ENCODE measurements at regions not wholly inside any gene's neighbourhood (a gene's known extent, or its start where the extent isn't known, plus 50 kb on each side); places are given as distances from the start of the nearest gene placed in this dataset.

GRCh38 chrX:20513185-20513584 is 246.5 kb upstream of the RPS6KA3 start:
- POLR2A ChIA-PET, result no interaction called here
- Histone ChIP-seq H3K9ac (no peak overlapping the region), H2AFZ (ENCODE audit: low read depth) (no peak overlapping the region), H3F3A (replicated peaks; ENCODE audit: insufficient read depth) (peaks cover 21% of the 10 kb centered on the region), H3K4me2 (no peak overlapping the region), H3K9me3 (no peaks in the 10 kb centered on the region), H3K4me3 (ENCODE audit: low read depth in 2 of 2, low read length in 1 of 2) (no peak overlapping the region), H3K36me3 (replicated peaks in 1 of 2; ENCODE audit: control insufficient read depth in 1 of 2, insufficient read depth in 2 of 2, low read length in 1 of 2) (no peaks in the 10 kb centered on the region), H3K27me3 (ENCODE audit: insufficient read depth) (no peaks in the 10 kb centered on the region), H3K9me2 (no peaks in the 10 kb centered on the region), H3K27ac (ENCODE audit: low read depth in 2 of 2, low read length in 1 of 2) (peak overlapping the region in 1 of 2 experiments; percentile 74; a peak in 1 of 4 replicates), H3K4me1 (ENCODE audit: control insufficient read depth in 1 of 2, insufficient read depth in 2 of 2, low read depth in 1 of 2, low read length in 1 of 2) (peaks cover 0 to 27% of the 10 kb centered on the region in 2 experiments; a peak in 3 of 4 replicates), H3K79me2 (ENCODE audit: insufficient read depth) (no peaks in the 10 kb centered on the region), H4K20me1 (ENCODE audit: insufficient read depth) (no peaks in the 10 kb centered on the region)
- 0 out of 2 replicates have a peak, but pooled peaks have one; percentile 19 for TF ChIP-seq PBX3 (IDR thresholded peaks at IDR 0.05)
- TF ChIP-seq GATA2 (CRISPR knock-in tag; IDR thresholded peaks at IDR 0.05), result no peak
- CTCF ChIA-PET, result interaction anchor here (0.9 to 1.2 kb wide), 2 partner anchors 15 to 17 kb away, joined by 3 to 4 read pairs; no protein-coding TSS in a partner anchor
- WGBS (ENCODE audit: low lambda C conversion rate), result 46% methylated on average over 3 of the region's 3 CpGs
- no peak for DNase-seq

- H3K4me3 ChIP-seq (ENCODE audit: low read depth in 2 of 2, low read length in 1 of 2), result no peak overlapping the region
- POLR2A ChIA-PET, result no interaction called here
- no peak overlapping the region for H2AFZ ChIP-seq (ENCODE audit: low read depth)
- H4K20me1 ChIP-seq (ENCODE audit: insufficient read depth), result no peaks in the 10 kb centered on the region
- TF ChIP-seq MAX (IDR thresholded peaks at IDR 0.05; ENCODE audit: low read depth), result no peak
- TF ChIP-seq YY1 (IDR thresholded peaks at IDR 0.05; ENCODE audit: low read depth), result no peak
- TF ChIP-seq TAF1 (IDR thresholded peaks at IDR 0.05; ENCODE audit: borderline replicate concordance, low read depth, low read length), result no peak
- TF ChIP-seq NFIC (IDR thresholded peaks at IDR 0.05; ENCODE audit: borderline replicate concordance), result no peak
- TF ChIP-seq MEF2A (IDR thresholded peaks at IDR 0.05; ENCODE audit: borderline replicate concordance, low read depth), result no peak
- peaks cover 21% of the 10 kb centered on the region for H3F3A ChIP-seq (replicated peaks; ENCODE audit: insufficient read depth)
- H3K27ac ChIP-seq (ENCODE audit: low read depth in 2 of 2, low read length in 1 of 2), result no peak overlapping the region
- H3K9me3 ChIP-seq, result no peaks in the 10 kb centered on the region
- CTCF ChIA-PET, result interaction anchor here (1.2 kb wide), 1 partner anchor 16 kb away, joined by 3 read pairs; no protein-coding TSS in a partner anchor
- H3K9ac ChIP-seq, result no peak overlapping the region
- 59% methylated on average over 5 of the region's 5 CpGs for WGBS (ENCODE audit: low lambda C conversion rate)
- peaks cover 0 to 23% of the 10 kb centered on the region in 2 experiments; a peak in 2 of 4 replicates for H3K4me1 ChIP-seq (ENCODE audit: control insufficient read depth in 1 of 2, insufficient read depth in 2 of 2, low read depth in 1 of 2, low read length in 1 of 2)
- H3K27me3 ChIP-seq (ENCODE audit: insufficient read depth), result no peaks in the 10 kb centered on the region
- H3K9me2 ChIP-seq, result no peaks in the 10 kb centered on the region
- H3K4me2 ChIP-seq, result no peak overlapping the region
- H3K79me2 ChIP-seq (ENCODE audit: insufficient read depth), result no peaks in the 10 kb centered on the region
- DNase-seq, result no peak
- no peaks in the 10 kb centered on the region for H3K36me3 ChIP-seq (replicated peaks in 1 of 2; ENCODE audit: control insufficient read depth in 1 of 2, insufficient read depth in 2 of 2, low read length in 1 of 2)
Observed at GRCh38 chrX:20511792-20512191, 245.1 kb upstream of the RPS6KA3 start.

- H2AFZ ChIP-seq (ENCODE audit: low read depth), result no peak overlapping the region
- H3F3A ChIP-seq (replicated peaks; ENCODE audit: insufficient read depth), result peaks cover 3% of the 10 kb centered on the region
- H3K4me1 ChIP-seq (ENCODE audit: control insufficient read depth in 1 of 2, insufficient read depth in 2 of 2, low read depth in 1 of 2, low read length in 1 of 2), result peaks cover 0 to 8% of the 10 kb centered on the region in 2 experiments; a peak in 1 of 4 replicates
- no peak overlapping the region for H3K9ac ChIP-seq
- no peaks in the 10 kb centered on the region for H3K27me3 ChIP-seq (ENCODE audit: insufficient read depth)
- CTCF ChIA-PET, result interaction anchor here (2.4 kb wide), 1 partner anchor 19 kb away, joined by 7 read pairs; no protein-coding TSS in a partner anchor
- H3K9me2 ChIP-seq, result no peaks in the 10 kb centered on the region; the same call in 1 of the 2 replicates
- no peaks in the 10 kb centered on the region for H3K79me2 ChIP-seq (ENCODE audit: insufficient read depth)
- 38% methylated on average over 2 of the region's 2 CpGs for WGBS (ENCODE audit: low lambda C conversion rate)
- no peak overlapping the region for H3K4me3 ChIP-seq (ENCODE audit: low read depth in 2 of 2, low read length in 1 of 2)
- no peak overlapping the region for H3K4me2 ChIP-seq
- H4K20me1 ChIP-seq (ENCODE audit: insufficient read depth), result no peaks in the 10 kb centered on the region
- no peak for DNase-seq
- no peaks in the 10 kb centered on the region for H3K36me3 ChIP-seq (replicated peaks in 1 of 2; ENCODE audit: control insufficient read depth in 1 of 2, insufficient read depth in 2 of 2, low read length in 1 of 2)
- H3K9me3 ChIP-seq, result no peaks in the 10 kb centered on the region
- POLR2A ChIA-PET, result no interaction called here
- H3K27ac ChIP-seq (ENCODE audit: low read depth in 2 of 2, low read length in 1 of 2), result no peak overlapping the region
- TF ChIP-seq NFIC (IDR thresholded peaks at IDR 0.05; ENCODE audit: borderline replicate concordance) (no peak), CTCF (IDR thresholded peaks at IDR 0.05) (no peak), GATA2 (CRISPR knock-in tag; IDR thresholded peaks at IDR 0.05) (no peak), SMC3 (IDR thresholded peaks at IDR 0.05; ENCODE audit: low read depth, low read length) (no peak), PBX3 (IDR thresholded peaks at IDR 0.05) (no peak), REST (IDR thresholded peaks at IDR 0.05; ENCODE audit: low read depth, low read length) (no peak), TAF1 (IDR thresholded peaks at IDR 0.05; ENCODE audit: borderline replicate concordance, low read depth, low read length) (no peak), POLR2AphosphoS5 (IDR thresholded peaks at IDR 0.05; ENCODE audit: low read depth, low read length) (no peak)
Observed at GRCh38 chrX:20507901-20508620, 241.4 kb upstream of the RPS6KA3 start.
